CD4-positive, alpha-beta T cell treated with Interleukin-1 beta for 1 hour (primary cell): ENCODE measurements at regions not wholly inside any gene's neighbourhood (a gene's known extent, or its start where the extent isn't known, plus 50 kb on each side); places are given as distances from the start of the nearest gene placed in this dataset.

Experiments
- DNase-seq, 2 donors: peaks; one replicate each; pipeline ENCODE4 v3.0.0-alpha.2; 2020 to 2022

DNA sequence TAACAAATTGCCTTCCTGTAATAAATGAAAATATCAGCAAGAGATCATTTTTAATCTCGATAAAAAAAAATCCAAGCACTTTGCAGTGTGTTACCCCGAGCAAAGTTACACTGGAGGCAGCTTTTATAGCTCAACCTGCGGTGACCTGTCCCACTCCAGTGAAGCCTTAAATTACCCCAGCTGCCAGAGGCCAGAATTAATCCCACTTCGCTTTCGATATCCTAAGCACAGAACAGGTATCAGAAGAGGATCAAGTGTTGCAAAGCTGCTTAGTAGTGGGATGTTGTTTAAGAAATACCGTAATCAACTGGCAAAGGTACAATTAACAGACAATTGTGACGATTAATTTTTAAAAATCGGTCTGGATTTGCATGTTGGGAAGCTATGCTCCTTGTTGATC, 314.0 kb downstream of the AGTPBP1 start:
- no peak for DNase-seq

DNA sequence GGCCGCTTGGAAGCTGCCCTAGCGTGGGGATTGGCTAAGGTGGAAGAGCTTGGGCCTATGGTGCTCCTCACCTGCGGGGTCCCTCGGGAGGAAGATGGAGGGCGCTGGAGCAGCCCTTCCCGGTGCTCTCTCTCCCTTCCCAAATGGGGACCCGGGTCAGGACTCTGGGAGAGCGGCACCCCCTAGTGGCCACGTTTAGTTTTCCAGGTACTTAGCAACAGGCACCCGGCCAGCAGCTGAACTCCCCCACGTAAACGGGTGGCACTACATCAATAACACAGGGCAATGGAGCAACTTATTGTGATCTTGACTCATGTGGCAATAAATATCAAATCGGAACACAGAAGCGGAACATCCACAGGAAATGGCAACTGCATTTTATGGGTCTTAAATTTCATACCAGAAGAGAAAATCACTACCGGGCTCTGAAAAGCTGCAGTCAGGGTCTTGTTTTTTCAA, 316.6 kb downstream of the AGTPBP1 start:
- DNase-seq = peak; percentile 15 to 23

DNA sequence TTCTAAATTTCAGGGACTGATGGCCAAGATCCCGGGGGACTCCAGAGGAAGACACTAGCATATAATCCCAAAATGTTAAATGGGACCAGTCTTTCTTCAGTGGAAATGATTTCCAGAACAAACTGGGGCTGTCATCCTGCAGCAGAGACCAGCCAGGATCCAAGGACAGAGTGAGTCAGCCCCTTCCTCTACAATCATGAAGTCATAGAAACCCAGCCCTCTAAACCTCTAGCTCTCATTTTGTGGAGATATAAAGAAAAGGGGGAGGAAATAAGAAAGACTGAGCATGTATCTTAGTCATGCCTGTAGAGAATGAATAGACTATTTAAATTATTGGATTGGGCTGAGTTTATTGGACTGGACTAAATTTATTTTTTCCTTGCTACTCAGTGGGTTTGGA, 318.3 kb downstream of the AGTPBP1 start:
- DNase-seq = no peak

DNA sequence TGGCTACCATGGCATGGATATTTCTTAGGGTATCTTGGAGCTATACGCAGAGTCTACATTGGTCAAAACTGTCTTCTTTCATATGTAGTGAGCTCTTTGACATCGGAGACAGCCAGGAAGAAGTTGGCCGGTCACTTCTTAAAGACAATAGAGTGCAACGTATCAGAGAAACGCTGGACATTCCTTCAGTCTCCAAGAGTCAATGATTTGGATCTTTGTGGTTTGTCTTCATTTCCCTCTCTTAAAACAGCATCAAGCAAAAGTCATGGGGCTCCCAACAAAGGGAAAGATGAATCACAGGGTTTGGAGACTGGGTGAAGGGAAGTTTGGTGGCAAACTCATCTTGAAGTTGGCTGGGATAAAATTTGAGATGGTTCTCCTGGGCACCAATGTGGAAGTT, 320.1 kb downstream of the AGTPBP1 start:
- no peak for DNase-seq

DNA sequence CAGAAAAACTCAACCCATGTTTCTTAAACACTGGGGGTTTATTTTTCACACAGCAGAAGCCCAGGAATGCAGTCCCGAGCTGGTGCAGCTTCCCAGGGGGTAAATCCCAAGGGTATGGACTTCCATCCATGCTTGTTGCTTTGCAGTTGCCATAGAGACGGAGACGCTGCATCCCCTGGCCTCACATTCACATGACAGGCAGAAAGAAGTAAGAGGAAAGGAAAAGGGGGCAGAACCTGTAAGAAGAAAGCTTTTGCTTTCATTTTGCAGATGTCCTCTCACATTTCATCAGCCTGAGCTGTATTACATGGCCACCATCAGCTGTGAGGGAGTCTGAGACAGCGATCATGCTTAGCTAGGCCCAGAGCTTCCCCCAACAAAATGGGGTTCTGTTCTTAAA, 321.0 kb downstream of the AGTPBP1 start:
- DNase-seq = no peak

DNA sequence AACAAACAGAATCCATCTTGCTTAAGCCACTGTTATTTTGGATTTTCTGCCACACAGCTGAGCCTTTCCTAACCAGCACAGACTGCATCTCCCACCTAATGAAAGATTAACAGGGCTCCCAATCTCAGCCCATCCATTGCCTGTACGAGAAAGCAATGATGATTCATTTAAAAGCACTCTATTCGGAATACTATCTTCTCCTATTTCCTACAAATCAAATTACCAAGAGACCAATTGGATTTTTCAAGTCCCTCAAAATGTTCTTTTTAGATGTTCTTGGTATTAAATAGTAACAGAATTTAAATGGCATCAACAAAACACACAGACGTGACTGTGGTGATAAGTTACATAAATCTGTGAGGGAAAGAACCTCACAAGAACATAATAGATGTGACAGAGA, 324.1 kb downstream of the AGTPBP1 start:
- DNase-seq = no peak

DNA sequence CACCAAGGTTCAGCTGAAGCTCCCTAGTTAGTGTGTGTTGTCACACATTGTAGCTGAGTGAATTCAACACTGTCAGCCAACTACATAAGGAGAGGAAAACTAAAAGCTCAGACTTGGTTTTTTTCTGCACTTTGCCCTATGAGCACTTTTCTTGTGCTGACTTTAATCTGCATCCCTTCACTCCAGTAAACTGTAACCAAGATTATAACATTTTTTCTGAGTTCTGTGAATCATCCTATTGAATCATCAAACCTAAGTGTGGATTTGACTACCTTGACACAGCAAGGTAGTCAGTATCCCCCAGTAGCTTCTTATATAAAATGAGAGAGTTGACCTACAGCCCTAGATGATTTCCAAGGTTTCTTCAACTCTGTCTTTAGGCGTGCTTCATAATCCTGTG, 325.0 kb downstream of the AGTPBP1 start:
- DNase-seq = no peak

DNA sequence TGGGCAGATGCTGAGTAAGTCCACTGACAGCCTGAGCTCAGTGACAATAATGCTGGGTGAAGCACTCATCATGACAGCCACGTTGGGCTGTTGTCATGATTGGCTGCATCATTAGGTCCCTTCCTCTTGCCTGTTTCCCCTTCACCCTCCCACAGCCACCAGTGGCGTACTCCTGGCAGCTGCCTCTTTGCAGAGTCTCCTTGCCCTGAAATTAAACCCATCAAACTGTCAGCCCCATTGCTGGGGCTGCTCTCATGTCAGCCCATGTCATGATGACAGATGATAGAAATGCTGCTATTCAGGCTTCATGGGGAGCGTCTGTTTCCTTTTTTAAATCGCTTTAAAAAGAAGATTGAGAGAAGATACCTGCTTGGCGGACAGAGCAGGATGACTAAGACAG, 327.4 kb downstream of the AGTPBP1 start:
- no peak for DNase-seq

DNA sequence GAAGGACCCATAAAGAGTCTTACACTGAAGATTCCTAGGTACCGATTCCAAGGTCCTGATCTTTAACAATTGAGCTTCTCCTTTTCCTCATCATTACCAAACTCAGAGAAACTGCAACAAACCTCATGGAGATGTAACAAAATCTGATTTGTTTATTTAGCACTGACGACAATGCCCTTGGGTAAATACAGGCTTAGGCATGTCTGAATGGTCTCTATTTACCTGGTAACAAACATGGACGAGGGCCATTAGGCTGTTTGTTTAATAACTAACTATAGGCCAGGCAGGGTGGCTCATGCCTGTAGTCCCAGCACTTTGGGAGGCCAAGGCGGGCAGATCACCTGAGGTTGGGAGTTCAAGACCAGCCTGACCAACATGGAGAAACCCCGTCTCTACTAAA, 333.3 kb downstream of the AGTPBP1 start:
- DNase-seq = no peak

DNA sequence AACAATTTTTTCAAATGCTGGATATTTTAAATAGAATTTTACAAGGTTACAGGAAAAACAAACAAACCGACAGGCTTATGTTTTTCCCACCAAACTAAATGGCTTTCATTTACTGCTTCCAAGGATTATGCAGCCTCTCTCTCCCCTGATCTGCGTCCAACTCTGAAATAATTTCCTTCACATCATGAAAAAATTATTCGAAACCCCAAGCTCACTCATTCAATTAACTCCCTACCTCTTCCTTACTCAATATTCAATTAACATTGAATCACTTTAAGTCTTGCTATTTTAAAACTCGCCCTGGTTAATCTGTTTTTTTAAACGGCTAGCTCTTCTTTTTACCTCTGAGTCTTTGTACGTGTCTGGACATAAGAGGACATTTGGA, 336.2 kb downstream of the AGTPBP1 start:
- DNase-seq = no peak

DNA sequence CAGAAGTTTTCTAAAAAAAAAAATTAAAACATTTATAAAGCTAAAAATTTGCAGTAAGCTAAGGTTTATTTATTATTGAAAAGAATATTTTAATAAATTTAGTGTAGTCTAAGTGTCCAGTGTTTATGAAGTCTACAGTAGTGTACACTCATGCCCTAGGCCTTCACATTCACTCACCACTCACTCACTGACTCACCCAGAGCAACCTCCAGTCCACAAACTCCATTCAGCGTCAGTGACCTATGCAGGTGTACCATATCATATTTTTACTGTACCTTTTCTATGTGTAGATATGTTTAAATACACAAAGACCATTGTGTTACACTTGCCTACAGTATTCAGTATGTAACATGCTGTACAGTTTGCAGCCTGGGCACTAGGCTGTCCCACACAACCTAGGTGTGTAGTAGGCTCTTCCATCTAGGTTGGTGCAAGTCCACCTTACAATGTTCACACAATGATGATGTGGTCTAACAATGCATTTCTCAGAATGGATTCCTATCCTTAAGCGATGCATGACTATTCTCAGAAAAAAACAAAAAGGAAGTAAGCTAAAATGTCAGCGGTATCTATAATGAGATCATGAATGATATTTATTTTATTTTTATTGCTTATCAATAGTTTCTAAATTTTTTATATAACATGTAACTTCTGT, 336.7 kb downstream of the AGTPBP1 start:
- DNase-seq = no peak

DNA sequence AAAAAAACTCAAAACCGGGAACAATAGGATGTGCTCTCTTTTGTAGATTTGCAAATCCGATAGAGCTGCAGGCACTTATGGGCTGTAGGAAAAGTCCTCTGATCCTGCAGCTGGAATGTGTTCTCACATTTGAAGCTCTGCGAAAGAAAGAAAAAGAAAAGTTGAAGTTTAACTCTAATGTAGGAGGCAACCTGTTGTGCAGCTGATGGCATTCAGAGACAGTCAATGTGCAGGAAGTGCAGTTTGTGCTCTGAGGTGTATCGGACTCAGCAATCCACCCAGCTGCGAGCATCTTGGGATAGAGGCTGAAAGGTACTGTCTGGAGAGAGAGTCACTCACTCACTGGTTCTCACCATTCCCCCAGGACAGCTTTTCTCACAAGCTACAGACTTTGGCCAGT, 339.2 kb downstream of the AGTPBP1 start:
- no peak for DNase-seq

DNA sequence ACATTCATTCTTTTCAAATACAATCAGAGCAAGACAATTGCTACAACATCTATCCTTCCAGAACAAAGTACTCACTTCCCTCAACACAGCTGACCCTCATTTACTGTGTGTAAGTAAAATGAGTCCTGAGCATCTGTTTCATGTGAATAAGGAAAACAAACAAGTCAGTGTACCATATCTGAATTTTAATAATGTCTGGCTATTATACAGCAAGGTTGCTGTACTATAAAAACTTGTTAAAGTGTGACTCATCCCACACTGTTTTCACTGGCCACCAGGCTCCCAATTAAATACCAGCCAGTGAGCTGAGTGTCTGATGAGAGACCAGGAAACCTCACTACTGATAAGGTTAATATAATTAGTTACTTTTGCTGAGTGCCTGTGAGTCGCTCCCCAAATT, 339.8 kb downstream of the AGTPBP1 start:
- no peak for DNase-seq

DNA sequence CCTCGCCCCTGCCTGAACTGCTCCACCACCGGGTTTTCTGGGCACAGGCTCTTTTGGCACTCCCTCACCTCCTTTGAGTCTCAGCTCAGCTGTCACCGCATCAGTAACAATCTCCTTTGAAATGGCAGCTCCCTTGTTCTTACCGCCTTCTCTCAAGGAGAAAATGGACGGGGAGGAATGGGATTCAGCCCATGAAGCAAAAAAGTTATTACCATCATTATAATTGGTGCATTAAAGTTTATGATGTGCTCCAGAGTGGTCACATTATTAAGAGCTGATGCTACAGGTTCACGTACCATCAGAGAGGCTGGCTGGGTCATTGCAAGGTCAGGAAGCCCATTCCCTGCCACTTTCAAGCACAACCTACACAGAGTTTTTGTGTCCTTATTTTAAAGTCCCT, 344.7 kb downstream of the AGTPBP1 start:
- DNase-seq = no peak

DNA sequence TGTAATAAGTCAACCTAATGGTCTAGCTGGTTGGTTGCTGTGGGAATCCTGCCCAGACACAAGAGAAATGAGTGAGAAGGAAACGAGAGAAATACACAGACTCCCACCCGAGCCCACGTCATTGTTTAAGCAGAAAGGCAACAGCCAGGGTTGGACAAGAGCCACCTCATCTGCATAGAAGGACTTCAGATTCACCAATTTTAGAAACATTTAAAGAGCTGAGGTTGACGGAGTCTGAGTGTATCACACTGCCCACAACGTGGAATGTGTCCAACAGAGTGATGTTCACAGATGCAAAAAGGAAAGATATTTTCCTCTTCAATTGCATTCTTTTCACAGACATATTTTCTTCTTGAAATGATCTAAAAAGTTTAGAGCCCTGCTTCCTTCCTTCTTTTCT, 349.5 kb downstream of the AGTPBP1 start:
- no peak for DNase-seq

DNA sequence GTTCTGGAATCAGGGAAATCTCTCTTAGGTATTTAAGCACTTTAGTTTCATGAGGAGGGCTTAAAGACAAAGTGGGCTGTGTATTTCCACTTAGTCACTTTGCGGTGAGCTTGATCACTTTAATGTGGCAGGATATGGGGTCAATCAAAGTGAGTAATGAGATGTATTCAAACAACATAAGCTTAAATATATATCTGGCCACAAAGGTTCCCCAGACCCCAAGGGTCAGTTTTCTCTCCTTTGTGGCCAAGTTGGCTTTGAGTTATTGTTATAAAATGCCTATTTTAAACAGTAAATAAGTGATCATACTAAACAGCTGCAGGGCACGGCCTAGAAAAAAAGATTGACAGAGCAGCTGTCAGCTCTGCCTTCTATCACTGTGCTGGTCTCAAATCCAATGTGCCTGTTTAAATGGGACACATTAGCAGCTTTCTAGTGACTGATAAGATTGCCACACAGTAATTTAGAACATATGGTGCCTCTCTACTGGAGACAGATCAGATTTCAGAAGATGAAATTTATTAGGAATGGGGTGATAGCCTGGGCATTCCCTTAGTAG, 363.9 kb downstream of the AGTPBP1 start:
- DNase-seq = no peak

DNA sequence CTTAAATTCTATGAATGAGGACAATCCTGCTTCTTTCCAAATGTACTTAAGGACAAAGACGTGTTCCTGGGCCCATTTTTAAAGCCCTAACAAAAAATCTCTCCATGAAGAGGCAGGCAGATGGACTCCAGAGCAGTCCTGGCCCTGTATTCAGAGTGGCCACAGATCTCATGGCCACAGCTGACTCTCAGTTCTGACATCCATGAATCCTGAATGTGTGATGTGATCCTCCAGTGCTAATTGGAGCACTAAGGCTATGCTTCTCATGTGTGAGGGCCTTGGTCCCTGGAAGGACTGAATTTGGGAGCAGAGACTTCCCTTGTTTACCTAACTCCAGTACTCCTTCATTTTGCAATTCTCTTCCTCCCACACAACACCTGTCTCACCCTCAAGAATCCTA, 373.0 kb downstream of the AGTPBP1 start:
- DNase-seq = no peak

DNA sequence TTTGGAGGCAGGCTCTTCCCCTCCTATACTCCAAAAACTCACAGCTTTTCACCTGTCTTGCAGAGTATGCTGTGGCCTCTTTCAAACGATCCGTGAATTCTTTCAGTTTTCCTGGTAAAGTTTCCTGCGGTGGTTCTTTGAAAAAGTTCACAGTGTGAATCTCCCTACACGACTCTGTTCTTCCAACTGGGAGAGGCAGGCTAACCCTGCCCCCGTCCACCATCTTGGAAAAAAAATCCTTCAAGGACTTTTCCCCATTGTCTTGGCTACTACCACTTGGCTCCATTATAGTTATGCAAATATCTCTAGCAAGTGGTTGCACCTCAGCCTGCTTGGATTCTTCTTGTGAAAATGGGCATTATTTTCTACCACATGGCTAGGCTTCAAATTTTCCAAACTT, 382.6 kb downstream of the AGTPBP1 start:
- DNase-seq = no peak

DNA sequence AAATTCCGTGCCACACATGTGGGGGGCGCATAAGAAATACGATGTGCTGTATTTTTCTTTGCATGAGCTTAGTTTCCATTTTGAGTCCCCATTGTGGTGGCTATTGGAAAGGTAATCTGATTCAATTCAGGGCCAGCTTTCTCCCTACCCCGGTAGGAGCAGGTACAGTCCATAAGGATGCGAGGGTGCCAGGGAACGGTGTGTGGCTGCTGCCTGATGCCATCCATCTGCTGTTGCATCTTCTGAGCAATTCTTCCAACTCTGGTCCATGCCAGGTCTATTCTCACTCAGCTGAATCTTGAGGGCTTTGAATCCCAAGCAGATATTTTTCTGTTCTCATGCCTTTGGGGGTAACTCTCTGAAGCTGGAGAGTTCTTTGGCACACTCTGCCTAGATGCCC, 392.7 kb downstream of the AGTPBP1 start:
- DNase-seq = no peak

DNA sequence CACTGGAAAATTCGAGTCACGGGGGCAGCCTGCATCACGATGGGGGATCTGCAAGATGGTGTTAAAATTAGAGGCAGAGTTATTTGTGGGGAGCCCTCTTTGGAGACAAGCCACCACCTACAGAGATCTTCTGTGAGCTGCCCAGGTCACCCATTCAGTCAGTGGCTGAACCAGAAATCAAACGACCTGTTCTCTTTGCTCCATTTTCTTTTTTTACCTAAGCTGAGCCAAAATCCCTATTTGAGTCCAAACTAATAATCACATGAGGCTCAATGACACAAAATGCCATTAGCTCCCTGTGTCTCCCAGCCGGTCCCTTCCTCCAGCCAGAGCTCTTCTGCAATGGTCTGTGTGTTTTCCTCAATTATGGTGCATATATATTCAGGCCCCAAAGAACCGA, 394.2 kb downstream of the AGTPBP1 start:
- no peak for DNase-seq

DNA sequence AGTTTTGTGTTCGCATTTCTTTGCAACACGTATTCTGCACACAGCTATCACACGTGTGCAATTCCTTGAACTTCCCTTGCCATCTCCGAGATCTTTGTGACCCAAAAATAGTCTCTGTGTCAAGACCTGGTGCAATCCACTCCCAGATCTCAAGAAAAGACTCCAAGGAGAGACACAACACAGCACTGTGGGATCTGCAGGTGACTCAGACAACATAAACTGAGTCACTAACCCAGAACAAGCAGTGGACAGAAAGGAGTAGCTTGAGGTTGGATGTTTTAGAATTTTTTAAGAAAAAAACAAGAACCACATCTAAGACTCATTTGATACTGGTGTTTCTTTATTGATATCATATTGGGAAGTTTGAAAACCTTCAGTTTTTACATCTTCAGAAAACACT, 396.9 kb downstream of the AGTPBP1 start:
- DNase-seq = no peak

DNA sequence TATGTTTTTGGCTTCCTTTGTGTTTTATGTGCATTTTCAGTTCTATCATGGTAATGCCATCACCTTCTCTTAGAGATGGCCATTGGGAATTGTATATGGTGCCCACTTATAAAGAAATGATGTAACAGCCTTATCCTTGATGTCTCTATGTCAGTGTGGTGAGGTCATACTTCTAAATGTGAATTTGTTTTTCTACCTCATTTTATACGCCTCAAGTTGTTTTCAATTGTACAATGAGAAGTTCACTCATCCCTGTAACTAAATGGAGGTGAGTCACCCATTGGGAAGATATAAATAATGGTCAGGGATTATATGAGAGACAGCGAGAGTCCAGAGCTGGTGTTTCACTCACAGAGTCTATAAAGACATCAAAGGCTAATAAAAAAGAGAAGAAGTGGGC, 402.4 kb downstream of the AGTPBP1 start:
- DNase-seq = no peak

DNA sequence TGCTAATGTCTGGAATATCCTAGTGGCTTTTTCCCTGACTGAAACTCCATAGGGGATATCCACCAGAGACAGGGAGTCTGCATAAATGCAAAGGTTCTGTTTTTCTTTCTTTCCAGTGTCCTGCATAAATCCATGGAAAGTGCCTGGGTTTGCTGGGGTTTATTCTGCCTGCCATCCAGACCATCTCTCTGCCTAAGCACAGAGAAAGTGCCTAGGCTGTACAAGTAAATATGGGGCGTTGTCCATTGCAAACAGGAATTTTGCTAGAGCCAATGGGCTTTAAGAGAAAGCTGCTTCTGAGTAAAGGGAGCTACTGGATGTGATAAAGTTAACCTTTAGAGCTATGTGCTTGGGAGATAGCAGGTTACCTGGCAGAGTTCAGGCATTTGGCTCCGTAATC, 407.5 kb downstream of the AGTPBP1 start:
- no peak for DNase-seq

DNA sequence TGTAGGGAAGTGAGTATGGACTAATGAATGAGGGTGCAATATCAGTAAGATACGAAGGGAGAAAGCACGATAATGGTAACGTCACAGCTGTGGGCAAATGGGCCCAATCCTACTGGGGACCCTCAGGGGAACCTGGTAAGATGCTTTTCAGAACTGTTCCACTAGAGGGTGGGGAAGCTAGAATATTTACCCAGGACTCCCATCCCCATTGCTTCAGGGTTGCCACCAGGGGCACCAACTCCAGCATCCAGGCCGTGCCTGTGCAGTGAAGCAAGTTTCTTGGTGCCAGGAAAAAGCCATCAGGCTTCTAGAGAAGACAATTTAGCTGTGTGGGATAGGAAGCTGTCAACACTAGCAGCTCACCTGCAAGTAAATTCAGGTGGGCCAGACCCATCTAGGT, 409.3 kb downstream of the AGTPBP1 start:
- DNase-seq = no peak

DNA sequence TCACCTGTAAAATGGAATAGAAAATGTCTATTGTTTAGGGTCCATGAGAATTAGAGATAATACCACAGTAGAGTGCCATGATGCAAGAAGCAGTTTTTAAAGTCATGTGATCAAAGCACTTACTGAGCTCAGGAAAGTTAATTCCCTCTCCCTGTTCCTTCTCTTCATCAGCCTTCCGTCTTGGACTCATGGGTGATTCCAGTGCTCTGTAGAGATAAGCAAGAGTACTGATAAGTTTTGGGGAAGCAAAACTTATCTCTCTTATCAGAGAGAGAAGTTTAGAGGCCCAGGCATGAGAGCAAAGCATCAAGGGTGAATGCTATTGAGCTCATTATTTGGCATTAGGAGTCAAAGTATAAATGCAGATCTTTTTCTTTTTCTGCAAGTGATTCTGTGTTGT, 410.1 kb downstream of the AGTPBP1 start:
- DNase-seq = no peak
